GM12801 (cell line): ENCODE measurements at regions not wholly inside any gene's neighbourhood (a gene's known extent, or its start where the extent isn't known, plus 50 kb on each side); places are given as distances from the start of the nearest gene placed in this dataset.

ENCODE experiments used
- CTCF ChIP-seq: IDR thresholded peaks from one replicate; pipeline ENCODE4 v1.5.1; 2011; ENCODE audit warnings: control low read depth; ENCODE audit not compliant: insufficient read length; ENCODE audit errors: extremely low read depth

GRCh38 chr1:213759359-213760181 lies 228.2 kb upstream of the PROX1 start:
- TF ChIP-seq CTCF: no peak

GRCh38 chr1:213761845-213762407 lies 225.8 kb upstream of the PROX1 start:
- no peak for TF ChIP-seq CTCF

- TF ChIP-seq CTCF: no peak
Observed at GRCh38 chr1:213767683-213768082, 220.1 kb upstream of the PROX1 start.

DNA sequence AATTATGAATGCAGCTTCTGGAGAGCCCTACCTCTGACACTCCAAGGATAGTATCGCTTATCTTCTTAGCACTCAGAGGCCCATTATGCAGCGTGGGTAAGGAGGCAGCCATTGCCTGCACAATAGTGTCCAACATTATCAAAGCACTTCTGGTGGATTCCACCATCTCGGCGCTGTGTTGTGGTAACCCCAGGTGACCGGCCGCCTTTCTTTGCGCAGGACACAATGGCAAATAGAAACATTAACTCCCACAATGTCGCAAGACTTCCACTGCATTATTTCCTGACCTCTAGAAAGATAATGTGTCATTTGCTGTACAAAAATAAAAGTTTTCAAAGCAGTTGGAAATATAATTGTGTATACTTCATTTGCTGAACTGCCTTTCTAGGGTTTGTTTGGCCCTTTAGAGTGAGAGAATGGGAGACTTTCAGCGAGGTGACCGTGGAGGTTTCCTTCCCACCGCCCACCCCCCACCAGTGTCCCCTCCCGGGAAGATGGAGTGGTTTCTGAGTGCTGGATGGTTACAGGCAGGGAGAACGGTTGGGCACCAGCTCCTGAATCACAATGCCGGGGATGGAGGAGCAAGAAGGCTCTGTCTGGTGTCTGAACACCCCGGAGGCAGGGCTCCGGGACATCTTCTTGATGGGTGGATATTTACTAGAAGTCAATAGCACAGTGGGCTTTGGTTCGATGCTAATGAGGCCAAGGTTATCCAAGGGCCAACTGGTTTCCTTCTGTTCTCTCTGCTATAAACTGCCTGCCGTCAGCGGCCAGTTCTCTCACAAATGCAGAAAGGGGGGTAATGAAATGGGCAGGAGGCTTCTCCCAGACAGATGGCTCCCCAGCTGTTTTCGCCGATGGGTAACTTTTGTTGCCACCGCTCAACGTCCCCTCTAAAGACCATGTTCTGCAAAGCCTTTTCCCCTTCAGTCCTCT lies 215.4 kb upstream of the PROX1 start:
- no peak for TF ChIP-seq CTCF

- no peak for TF ChIP-seq CTCF
Observed at GRCh38 chr1:213773975-213774374, 213.8 kb upstream of the PROX1 start.

- no peak for TF ChIP-seq CTCF
Observed at GRCh38 chr1:213776969-213777368, 210.8 kb upstream of the PROX1 start.

DNA sequence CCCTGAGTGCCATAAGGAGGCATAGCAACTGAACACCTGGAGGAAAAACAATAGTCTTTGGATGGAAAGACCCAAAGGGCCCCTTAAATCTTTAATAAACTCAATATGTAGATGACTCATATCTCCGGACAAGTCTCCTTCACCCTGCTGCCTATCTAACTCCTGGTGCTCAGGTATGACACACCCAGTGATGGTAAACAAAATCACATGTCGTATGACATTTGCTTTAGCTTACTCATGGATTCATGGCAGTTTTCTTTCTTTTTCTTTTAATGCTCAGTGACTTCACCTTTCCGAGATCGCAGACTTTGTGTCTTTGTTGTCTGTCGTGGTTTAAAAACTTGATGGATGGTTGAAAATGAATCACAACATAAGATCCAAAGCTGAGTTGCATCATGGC lies 208.5 kb upstream of the PROX1 start:
- TF ChIP-seq CTCF: no peak
